Spleen (tissue), 7 donors: ENCODE measurements at regions not wholly inside any gene's neighbourhood (a gene's known extent, or its start where the extent isn't known, plus 50 kb on each side); places are given as distances from the start of the nearest gene placed in this dataset.

Experiments used
- CTCF ChIP-seq, 11 experiments: fragments of 200-600 bp in 7 of 11; fragments of 450-650 bp in 4 of 11; sonication (generic) in 4 of 11; IDR thresholded peaks in 8 of 11; conservative IDR thresholded peaks in 3 of 11; 1 replicate in 7 of 11; 2 replicates in 4 of 11; pipeline versions ENCODE4 v1.4.0 to v1.8.0; 2016 to 2021; ENCODE audit warnings: antibody characterized with exemption in 11 of 11, inconsistent platforms in 4 of 11, mild to moderate bottlenecking in 1 of 11
- POLR2A ChIP-seq, 3 donors: fragments of 450-650 bp; IDR thresholded peaks; one replicate each; pipeline ENCODE4 v1.5.1; 2017; ENCODE audit warnings: antibody characterized with exemption in 3 of 3, mild to moderate bottlenecking in 1 of 3
- POLR2AphosphoS5 ChIP-seq, 3 donors: sonication (generic); formaldehyde crosslinking; IDR thresholded peaks; one replicate each; pipeline ENCODE4 v1.5.1; 2017; ENCODE audit warnings: antibody characterized with exemption in 3 of 3
- donor health status: DM: no; HTN: no; CAD: no; lungs with moderate emphysema.
- donor health status: DM: no; HTN: no; CAD: no.
- donor health status: DM: no; HTN: no; CAD: no.

GRCh38 chr7:84271543-84271942, 77.0 kb upstream of the SEMA3A start:
- no peak for TF ChIP-seq CTCF (IDR thresholded peaks at IDR 0.05 in 8 of 11, conservative IDR thresholded peaks at IDR 0.05 in 3 of 11)
- no peak for TF ChIP-seq POLR2A (IDR thresholded peaks at IDR 0.05)
- TF ChIP-seq POLR2AphosphoS5 (IDR thresholded peaks at IDR 0.05): no peak
